ENCODE measurements at regions not wholly inside any gene's neighbourhood (a gene's known extent, or its start where the extent isn't known, plus 50 kb on each side); places are given as distances from the start of the nearest gene placed in this dataset.
"Not testable (repeated sequence)": the region's sequence is repeated elsewhere in the genome, so short reads cannot be mapped to it uniquely, and the experiment has no call there.

DNA sequence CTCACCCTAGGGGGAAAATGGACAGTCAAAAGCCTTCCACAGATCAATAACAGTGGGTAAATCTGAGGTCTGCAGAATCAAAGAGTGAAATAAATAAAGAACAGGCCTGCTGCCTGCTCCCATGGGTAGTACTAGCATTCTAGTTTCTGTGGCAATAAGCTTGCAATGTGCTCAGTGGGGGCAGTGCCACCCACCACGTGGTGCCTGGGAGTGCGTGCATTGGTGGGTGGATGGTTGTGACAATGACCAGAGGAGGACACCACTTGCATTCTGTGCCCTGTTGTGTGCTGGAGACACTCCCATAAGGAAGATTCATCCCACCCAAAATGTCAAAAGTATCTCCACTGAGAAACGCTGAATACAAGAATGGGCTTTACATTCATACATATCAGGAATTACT lies 95.5 kb upstream of the NEDD9 start:
- DNase-seq (ENCODE audit: low read depth), result no peak

DNA sequence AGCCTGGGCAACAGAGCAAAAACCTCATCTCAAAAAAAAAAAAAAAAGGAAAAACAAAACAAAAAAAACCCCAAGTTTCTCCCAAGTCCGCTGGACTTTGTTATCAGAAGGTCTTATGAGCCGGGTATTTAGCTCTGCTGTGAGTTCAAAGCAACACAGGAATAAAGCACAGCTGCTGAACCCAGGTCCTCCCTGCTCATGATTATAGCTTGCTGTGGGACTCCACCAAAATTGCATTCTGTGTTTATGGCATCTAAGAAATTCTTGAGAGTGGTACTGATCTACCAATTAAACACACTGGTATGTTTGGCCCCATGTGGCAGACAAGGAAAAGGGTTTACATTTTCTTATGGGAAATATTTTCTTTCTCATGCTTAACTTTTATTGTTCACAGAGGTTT lies 93.6 kb upstream of the NEDD9 start:
- no peak for DNase-seq (ENCODE audit: low read depth)

DNA sequence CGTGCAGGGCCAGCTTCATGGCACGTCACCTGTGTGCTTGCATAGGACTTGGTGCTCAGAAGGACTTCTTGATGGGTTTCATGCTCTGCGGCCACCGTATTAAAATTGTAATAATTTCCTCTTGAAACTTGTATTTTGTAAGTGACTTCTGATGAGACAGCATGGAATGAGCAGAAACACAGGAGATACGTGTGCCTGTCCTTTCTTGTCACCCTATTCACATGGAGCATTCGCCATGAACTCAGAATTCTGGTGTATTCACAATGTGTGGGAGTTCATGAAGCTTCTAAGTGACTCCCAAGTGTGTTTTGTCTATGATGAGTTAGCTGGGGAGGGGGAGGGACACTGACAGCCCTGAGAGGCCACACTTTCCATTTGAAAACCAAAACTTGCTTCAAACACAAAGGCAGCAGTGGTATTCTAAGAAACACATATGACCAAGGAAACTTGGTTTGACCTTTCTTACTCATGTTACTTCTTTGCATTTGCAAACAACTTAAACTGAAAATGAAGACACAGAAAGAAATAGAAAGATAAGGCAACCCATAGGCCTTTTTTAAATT lies 92.1 kb upstream of the NEDD9 start:
- no peak for DNase-seq (ENCODE audit: low read depth)

DNA sequence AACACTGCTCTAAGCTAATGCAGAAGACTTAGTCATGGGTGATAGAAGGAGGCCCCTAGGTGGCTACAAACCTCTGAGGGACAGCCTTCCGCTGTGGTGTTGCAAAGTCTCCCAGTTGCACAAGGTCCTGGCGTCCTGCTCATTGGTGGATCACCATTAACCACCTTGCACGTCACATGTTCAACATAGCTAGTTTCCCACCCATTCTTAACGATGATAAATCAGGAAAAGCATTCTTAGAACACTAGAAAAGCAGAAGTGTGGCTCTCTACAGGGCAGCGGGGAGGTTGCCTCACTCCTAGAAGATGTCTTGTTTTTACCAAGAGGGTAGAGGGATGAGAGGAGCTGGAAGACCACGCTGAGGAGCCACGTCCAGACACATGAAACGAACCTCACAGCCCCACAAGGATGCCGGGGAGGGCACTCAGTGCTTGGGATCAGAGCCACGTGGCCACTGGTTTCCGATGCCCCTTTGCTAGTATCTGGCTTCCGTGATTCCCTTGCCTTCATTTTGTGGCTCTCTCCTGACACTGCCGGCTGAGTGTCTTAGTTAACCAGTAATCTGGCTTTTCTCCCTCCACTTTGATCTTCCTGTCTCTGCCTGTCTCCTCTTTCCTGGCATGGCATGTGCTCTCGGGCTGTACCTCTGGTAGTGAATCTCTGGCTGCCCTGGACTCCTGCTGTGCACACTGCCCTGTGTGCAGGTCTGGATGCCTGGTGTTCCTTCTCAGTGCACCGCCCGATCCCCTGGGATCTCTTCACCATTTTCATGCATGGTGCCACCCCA lies 91.4 kb upstream of the NEDD9 start:
- DNase-seq (ENCODE audit: low read depth), result peak; percentile 69

DNA sequence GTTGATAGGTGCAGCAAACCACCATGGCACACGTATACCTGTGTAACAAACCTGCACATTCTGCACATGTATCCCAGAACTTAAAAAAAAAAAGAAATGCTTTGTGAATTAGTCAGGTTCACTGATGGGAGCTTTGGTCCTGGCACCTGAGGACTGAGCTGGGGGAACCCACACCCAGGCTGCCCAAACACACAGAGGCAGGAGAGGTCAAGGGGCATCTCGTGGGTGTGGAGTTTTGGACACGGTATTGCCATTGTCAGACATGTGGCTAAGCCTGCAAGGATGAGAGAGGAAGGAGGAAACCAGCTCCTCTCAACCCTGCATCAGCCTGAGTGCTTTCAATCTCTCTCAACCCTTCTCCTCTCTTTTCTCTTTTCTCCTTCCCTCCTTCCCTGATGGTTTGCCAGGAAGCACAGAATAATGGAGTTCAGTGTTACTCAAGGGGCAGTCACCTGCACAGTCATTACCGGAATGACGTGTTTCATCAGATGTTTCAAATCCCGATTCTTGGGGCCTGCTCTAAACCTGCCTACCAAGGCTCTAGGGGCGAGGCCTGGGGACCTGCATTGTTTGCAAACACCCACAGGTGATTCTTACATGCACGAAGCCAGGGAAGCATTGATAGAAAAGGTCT lies 89.9 kb upstream of the NEDD9 start:
- peak; percentile 40 for DNase-seq (ENCODE audit: low read depth)

DNA sequence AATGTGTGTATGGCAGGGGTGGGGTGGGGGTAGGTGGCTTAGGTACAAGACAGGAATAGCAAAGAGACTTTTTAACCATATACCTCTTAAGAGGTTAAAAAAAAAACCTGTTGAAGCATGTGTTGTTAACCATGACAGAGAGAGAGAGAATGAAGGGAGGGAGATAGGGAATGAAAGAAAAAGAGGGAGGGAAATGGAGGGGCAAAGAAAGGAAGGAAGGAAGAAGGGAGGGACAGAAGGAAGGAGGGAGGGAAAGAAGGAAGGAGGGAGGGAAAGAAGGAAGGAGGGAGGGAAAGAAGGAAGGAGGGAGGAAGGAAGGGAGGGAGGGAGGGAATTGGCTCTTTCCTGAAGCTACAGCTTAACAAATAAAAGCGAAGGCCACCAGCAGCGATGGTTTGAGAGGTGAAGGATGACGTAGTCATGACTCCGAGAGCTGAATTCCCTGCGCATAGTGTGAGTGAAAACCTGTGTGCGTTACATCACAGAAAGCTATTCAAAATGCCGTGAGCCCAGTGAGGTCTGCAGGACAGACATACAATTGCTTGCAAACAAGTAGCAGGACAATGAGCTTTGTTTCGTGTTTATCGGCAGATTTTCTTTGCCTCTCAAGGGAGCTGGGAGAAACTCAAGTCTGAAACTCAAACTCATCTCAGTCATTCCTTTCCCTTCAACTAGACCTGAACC lies 88.6 kb upstream of the NEDD9 start:
- no peak for DNase-seq (ENCODE audit: low read depth)

DNA sequence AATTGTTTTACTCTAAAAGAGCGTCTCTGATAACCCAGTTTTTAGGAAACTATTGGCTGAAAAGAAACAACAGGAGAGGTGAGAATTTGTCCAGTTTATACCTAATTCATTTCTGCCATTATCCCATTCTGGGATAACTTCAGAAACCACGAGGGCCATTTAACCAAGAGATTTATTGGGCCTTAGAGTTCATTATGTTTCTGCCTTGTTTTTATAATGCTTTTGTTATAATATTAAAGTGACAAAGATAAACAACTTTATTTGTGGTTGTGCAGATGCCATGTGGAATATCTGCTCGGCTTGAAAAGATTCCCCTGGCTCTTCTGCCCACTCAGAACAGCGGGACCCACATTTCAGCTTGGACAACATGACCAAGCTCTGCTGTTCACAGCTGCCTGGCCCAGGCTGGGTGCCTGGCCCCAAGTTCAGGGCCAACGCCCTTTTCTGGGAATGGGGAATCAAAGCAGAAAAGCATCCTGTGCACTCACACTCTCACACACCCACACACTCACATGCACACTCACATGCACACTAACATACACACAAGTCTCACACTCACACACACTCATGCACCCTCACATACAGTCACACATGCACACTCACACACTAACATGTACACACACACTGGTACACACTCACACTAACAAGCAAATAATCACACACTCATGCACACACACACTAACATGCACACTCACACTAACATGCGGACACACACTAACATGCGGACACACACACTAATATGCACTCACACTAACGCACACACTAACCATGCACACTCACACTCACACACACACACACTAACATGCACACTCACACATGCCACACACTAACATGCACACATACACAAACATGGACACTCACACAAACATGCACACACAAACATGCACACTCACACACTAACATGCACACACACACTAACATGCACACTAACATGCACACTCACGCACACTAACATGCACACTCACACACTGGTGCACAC lies 86.7 kb upstream of the NEDD9 start:
- DNase-seq (ENCODE audit: low read depth), result no peak

DNA sequence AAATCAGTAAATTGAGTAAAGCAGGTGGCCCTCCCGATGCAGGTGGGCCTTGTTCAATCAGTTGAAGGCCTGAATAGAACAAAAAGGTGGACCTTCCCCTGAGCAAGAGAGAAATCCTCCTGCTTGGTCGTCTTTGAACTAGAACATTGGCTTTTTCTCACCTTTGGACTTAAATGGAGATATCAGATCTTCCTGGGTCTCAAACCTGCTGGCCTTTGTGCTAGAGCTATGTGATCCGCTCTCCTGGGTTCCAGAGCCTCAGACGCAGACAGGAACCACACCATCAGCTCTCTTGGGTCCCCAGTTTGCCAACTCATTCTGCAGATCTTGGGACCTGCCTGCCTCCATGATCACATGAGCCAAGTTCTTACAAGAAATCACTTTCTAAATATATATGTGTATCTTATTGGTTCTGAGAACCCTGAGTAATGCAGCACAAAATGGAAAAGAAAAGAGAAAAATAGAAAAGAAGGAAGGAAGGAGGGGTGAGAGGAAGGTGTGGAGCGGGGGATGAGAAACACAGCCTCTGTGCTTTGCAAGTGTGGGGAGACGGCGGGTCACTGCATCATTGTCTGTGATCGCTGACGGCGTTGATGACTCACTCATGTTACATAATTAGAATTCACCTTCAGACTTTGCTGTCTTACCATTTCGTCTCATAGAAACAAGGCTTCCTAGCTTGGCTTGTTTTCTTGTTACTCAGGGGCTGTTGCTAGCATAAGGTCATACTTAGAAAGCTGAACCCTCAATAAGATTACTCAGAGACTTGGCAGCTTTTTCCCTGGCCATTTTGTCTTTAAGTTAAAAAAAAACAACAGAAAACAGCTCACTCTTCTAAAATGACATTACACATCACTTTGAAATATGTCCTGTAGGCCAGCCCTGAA lies 85.7 kb upstream of the NEDD9 start:
- DNase-seq (ENCODE audit: low read depth), result peak; percentile 100

DNA sequence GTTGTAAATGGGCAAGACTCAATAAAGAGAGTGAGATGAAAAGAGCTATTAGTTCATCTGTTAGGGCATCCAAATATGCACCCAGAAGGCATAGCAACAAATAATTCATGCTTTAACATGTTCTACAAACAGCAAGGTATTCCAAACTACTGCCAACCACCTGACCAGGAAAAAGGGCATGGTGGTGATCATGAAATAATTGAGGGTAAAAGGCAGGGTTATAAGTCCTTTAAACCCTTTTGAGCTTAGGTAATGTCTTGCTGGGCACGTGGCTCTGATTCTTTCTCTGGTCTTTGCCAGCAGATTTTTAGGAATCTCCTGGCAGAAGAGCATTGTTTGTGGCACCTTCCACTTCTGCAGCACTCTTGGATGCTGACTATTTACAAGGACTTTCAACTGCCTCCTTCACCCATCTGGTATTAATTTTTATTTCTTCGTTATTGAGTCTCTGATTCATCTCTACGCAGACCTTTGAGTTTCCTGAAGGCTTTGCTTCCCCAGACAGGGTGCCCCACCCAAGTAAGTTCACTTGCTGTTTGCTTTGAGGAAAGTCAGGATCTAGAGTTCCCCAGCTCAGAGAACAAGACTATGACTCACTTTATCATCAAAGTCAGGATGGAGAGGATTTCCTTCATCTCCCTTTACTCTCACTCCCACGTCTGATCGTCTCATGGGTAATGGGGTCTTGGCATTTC lies 83.4 kb upstream of the NEDD9 start:
- DNase-seq (ENCODE audit: low read depth), result peak; percentile 87

DNA sequence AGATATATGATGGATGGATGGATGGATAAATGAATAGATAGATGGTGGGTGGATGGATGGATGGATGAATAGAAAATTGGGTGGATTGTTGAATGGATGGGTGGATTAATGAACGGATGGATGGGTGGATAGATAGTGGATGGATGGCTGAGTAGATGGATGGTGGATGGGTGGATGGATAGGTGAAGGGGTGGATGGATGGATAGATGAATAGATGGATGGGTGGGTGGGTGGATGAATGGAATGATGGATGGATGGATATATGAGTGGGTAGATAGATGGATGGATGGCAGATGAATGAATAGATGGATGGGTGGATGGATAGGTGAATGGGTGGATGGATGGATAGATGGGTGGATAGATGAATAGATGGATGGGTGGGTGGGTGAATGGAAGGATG lies 80.7 kb upstream of the NEDD9 start:
- no peak for DNase-seq (ENCODE audit: low read depth)

DNA sequence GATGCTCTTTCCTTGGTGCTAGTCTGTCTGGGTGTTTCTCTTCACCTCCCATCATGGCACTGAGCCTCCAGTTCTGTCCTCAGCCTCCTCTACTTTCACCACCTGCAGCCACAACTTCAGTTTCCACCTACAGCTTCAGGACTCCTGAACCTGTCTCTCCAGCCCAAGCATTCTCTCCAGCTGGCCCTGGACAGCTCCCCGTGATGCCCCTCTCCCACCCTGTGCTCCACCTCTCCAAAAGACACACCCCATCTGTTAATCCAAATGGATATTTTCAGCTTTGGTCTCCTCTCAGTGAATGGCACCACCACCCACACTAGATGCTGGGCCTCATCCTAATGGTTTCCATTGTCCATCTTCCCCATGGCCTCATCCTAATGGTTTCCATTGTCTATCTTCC lies 79.5 kb upstream of the NEDD9 start:
- DNase-seq (ENCODE audit: low read depth), result no peak

DNA sequence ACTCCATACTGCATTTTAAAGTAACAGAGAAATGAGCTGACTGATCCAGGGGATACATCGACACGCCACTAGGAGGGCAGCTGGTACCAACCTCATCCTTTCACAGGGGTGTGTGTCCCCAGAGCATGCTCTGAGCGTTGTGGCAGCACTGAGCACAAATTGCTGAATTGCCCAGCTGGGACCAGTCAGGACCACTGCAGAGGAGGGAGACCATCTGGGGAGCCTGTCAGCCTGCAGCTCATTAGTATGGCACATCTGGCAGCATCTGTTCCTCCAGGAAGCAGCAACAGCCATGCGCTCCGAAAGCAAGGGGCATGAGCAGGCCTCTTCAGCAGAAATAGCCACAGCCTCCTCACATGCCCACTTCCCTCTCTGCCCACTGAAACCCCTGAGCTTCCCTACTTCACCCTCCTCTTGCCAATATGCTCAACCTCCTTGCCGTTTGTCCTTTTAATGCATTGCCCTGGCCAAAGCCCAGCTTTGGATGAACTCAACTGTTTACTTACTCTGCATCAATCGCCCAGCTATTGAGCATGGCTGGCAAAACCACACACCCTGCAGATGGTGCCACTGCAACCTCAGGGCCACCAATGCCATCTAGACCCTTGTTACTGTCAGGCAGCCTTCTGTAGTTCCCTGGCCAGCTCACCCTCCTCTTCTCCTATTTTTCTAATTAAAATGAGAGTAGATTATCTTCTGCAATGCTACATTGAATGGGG lies 77.6 kb upstream of the NEDD9 start:
- no peak for DNase-seq (ENCODE audit: low read depth)

DNA sequence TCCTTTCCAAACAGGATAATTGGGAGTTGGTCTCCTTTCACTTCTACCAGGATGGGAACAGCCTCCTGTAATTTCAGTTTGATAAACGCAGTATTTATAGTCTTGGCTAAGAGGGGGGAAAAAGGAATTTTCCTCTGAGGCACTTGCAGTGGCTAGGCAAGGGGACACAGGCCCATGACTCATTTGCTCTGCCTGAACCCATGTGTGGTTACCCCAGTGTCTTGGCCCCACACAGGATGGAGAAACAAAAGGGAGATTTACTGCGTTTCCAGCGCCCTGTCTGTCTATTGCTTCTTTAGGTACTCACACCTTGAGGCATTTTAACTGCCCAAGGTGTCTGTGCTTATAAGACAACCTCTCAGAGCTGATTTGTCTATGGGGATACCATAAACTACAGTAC lies 74.8 kb upstream of the NEDD9 start:
- no peak for DNase-seq (ENCODE audit: low read depth)

DNA sequence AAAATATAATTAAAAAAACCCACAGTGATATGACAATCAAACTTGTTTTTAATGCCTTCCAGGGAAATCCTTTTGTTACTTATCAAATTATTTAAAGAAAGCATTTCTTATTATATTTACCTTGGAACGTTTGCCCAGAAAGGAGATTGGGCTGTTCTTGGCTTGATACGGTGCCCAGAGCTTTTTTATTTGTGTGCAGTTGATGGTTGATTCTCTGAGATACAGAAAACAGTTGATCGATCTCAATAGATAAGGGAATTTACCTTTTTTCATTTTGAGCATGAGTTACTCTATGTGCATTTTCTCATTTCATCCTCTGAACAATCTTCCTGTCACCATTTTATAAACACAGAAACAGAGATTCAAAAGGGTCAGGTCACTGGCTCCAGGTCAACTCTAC lies 72.5 kb upstream of the NEDD9 start:
- DNase-seq (ENCODE audit: low read depth), result no peak

DNA sequence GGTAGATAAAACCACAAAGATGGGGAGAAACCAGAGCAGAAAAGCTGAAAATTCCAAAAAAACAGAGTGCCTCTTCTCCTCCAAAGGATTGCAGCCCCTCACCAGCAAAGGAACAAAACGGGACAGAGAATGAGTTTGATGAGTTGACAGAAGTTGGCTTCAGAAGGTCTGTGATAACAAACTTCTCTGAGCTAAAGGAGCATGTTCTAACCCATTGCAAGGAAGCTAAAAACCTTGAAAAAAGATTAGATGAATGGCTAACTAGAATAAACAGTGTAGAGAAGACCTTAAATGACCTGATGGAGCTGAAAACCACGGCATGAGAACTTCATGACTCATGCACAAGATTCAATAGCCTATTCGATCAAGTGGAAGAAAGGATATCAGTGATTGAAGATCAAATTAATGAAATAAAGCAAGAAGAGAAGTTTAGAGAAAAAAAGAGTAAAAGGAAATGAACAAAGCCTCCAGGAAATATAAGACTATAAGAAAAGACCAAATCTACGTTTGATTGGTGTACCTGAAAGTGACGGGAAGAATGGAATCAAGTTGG lies 67.5 kb upstream of the NEDD9 start:
- peak; percentile 57 for DNase-seq (ENCODE audit: low read depth)

DNA sequence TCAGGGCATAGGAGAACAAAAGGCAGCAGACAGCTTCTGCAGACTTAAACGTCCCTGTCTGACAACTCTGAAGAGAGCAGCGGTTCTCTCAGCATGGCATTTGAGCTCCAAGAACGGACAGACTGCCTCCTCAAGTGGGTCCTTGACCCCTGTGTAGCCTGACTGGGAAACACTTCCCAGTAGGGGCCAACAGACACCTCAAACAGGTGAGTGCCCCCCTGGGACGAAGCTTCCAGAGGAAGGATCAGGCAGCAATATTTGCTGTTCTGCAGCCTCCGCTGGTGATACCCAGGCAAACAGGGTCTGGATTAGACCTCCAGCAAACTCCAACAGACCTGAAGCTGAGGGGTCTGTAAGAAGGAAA lies 66.9 kb upstream of the NEDD9 start:
- not testable (repeated sequence) for DNase-seq (ENCODE audit: low read depth)

DNA sequence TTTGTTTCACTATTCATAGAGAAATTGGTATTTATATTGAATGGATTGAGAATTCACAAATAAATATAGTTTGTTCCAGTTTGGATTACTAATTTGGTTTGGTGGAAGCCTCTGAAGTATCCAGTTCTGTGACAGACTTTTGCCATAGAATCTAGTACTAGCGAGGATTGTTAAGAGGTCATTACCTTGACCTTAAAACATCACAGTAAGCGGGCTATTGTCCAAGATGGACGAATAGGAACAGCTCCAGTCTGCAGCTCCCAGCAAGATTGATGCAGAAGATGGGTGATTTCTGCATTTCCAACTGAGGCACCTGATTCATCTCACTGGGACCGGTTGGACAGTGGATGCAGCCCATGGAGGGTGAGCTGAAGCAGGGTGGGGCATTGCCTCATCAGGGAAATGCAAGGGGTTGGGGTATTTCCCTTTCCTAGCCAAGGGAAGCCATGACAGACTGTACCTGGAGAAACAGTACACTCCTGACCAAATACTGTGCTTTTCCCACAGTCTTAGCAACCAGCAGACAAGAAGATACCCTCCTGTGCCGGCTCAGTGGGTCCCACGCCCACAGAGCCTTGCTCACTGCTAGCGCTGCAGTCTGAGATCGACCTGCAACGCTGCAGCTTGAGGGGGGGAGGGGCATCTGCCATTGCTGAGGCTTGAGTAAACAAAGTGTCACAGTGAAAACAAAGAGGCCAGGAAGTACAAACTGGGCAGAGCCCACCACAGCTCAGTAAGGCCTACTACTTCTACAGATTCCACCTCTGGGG lies 66.4 kb upstream of the NEDD9 start:
- peak; percentile 49 for DNase-seq (ENCODE audit: low read depth)

DNA sequence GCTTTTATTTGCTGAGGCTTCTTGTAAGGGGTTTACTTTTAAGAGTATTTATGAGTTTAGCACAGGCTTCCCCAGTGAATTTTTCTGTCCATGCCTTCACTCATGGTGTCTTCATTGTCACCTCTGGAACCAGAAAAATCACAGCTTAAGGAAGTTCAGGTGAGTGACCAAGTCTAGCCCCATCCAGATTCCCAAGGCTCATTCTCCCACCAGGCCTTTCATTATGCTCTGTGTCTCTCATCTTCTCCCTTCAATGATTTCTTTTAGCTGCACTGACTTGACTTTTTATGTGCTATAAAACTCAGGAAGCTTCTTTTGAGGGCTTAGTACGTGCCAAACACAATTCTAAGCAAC lies 64.9 kb upstream of the NEDD9 start:
- no peak for DNase-seq (ENCODE audit: low read depth)

Measured in renal cortical epithelial cell (primary cell).